NCI-H146 treated with DMSO at 0.1 percent for 48 hours (cell line): ENCODE measurements at regions not wholly inside any gene's neighbourhood (a gene's known extent, or its start where the extent isn't known, plus 50 kb on each side); places are given as distances from the start of the nearest gene placed in this dataset.
A peak's percentile ranks its signal among the peaks of the same experiment; 100 is the strongest.
"Not testable (repeated sequence)": the region's sequence is repeated elsewhere in the genome, so short reads cannot be mapped to it uniquely, and the experiment has no call there.

Experiments
- DNase-seq: peaks from one replicate; lab custom pipeline; 2025; ENCODE audit not compliant: unreplicated experiment; lab: John Stamatoyannopoulos, UW

GRCh38 chrX:80929251-80929650 lies 119.6 kb upstream of the BRWD3 start:
- no peak for DNase-seq

- DNase-seq = no peak
These were observed 108.2 kb upstream of the BRWD3 start for GRCh38 chrX:80917919-80918318.

GRCh38 chrX:80912351-80912750 lies 102.7 kb upstream of the BRWD3 start:
- DNase-seq = not testable (repeated sequence)

GRCh38 chrX:80879916-80880315 lies 70.2 kb upstream of the BRWD3 start:
- no peak for DNase-seq

- peak; percentile 0 for DNase-seq
These were observed 69.5 kb upstream of the BRWD3 start for GRCh38 chrX:80879143-80879542.

GRCh38 chrX:80876877-80877276 lies 67.2 kb upstream of the BRWD3 start:
- DNase-seq = peak; percentile 2
